GM21737 (cell line): ENCODE measurements at regions not wholly inside any gene's neighbourhood (a gene's known extent, or its start where the extent isn't known, plus 50 kb on each side); places are given as distances from the start of the nearest gene placed in this dataset.

Source experiments
- ATAC-seq: cut with Tn5 transposase; IDR thresholded peaks from one replicate; pipeline ENCODE4 v1.9.1; 2021; ENCODE audit warnings: mild to moderate bottlenecking, moderate library complexity; ENCODE audit not compliant: unreplicated experiment

- no peak for ATAC-seq
Observed at GRCh38 chr18:78739882-78740677, 239.5 kb upstream of the SALL3 start.

- ATAC-seq, result no peak
Observed at GRCh38 chr18:78740876-78741275, 238.7 kb upstream of the SALL3 start.

- no peak for ATAC-seq
Observed at GRCh38 chr18:78741381-78742217, 238.0 kb upstream of the SALL3 start.

GRCh38 chr18:78742218-78742745 lies 237.3 kb upstream of the SALL3 start:
- no peak for ATAC-seq

GRCh38 chr18:78743078-78743477 lies 236.5 kb upstream of the SALL3 start:
- no peak for ATAC-seq

GRCh38 chr18:78751664-78752063 lies 228.0 kb upstream of the SALL3 start:
- no peak for ATAC-seq

GRCh38 chr18:78753240-78753639 lies 226.4 kb upstream of the SALL3 start:
- ATAC-seq, result no peak

- no peak for ATAC-seq
Observed at GRCh38 chr18:78754311-78755043, 225.1 kb upstream of the SALL3 start.

GRCh38 chr18:78757014-78757413 lies 222.6 kb upstream of the SALL3 start:
- ATAC-seq, result no peak

- ATAC-seq, result no peak
Observed at GRCh38 chr18:78758496-78758895, 221.1 kb upstream of the SALL3 start.

- no peak for ATAC-seq
Observed at GRCh38 chr18:78762753-78763152, 216.9 kb upstream of the SALL3 start.

GRCh38 chr18:78764544-78764943 lies 215.1 kb upstream of the SALL3 start:
- ATAC-seq, result no peak

GRCh38 chr18:78765142-78765541 lies 214.5 kb upstream of the SALL3 start:
- ATAC-seq, result no peak

GRCh38 chr18:78765637-78766281 lies 213.9 kb upstream of the SALL3 start:
- ATAC-seq, result no peak

GRCh38 chr18:78766651-78767533 lies 212.7 kb upstream of the SALL3 start:
- no peak for ATAC-seq

GRCh38 chr18:78767648-78768071 lies 212.0 kb upstream of the SALL3 start:
- no peak for ATAC-seq

- no peak for ATAC-seq
Observed at GRCh38 chr18:78768221-78768620, 211.4 kb upstream of the SALL3 start.

- ATAC-seq, result no peak
Observed at GRCh38 chr18:78768656-78769501, 210.7 kb upstream of the SALL3 start.
